Activated CD8-positive, alpha-beta T cell treated with anti-CD3 and anti-CD28 coated beads for 36 hours (primary cell): ENCODE measurements at regions not wholly inside any gene's neighbourhood (a gene's known extent, or its start where the extent isn't known, plus 50 kb on each side); places are given as distances from the start of the nearest gene placed in this dataset.
"Not testable (repeated sequence)": the region's sequence is repeated elsewhere in the genome, so short reads cannot be mapped to it uniquely, and the experiment has no call there.

ENCODE experiments used
- ATAC-seq: fragments of 200-7000 bp; cut with Tn5 transposase; one replicate; pipeline ENCODE4 v1.10.0; 2021; ENCODE audit warnings: mild to moderate bottlenecking, moderate library complexity
- CTCF ChIA-PET: fragments of 350-600 bp; sonication (Branson Sonifier 250); formaldehyde crosslinking; loops from one replicate; lab custom pipeline; 2021; ENCODE audit warnings: antibody characterized with exemption; lab: Charles Lee
- POLR2A ChIA-PET: fragments of 350-600 bp; sonication (Branson Sonifier 250); formaldehyde crosslinking; loops from one replicate; lab custom pipeline; 2021; ENCODE audit warnings: antibody characterized with exemption; lab: Charles Lee
- DNase-seq: peaks from one replicate; pipeline ENCODE4 v3.0.0-alpha.2; 2020
- H3K27ac Mint-ChIP-seq: one replicate; pipeline ENCODE4 v1.8.0; 2021; ENCODE audit warnings: mild to moderate bottlenecking, mixed read lengths
- H3K27me3 Mint-ChIP-seq: one replicate; pipeline ENCODE4 v1.8.0; 2021; ENCODE audit warnings: mixed read lengths
- H3K36me3 Mint-ChIP-seq: one replicate; pipeline ENCODE4 v1.8.0; 2021; ENCODE audit warnings: low read depth, mixed read lengths
- H3K4me1 Mint-ChIP-seq: one replicate; pipeline ENCODE4 v1.8.0; 2021; ENCODE audit warnings: low read depth, mixed read lengths
- H3K4me3 Mint-ChIP-seq: one replicate; pipeline ENCODE4 v1.8.0; 2021; ENCODE audit warnings: mild to moderate bottlenecking, moderate library complexity, mixed read lengths
- H3K9me3 Mint-ChIP-seq: one replicate; pipeline ENCODE4 v1.8.0; 2021; ENCODE audit warnings: mixed read lengths
- CTCF ChIP-seq: fragments of 200-600 bp; IDR thresholded peaks from one replicate; pipeline ENCODE4 v1.8.0; 2022; ENCODE audit warnings: antibody characterized with exemption, mild to moderate bottlenecking
- intact Hi-C: fragments of 100-400 bp; cut with micrococcal nuclease; formaldehyde crosslinking; loops from one replicate; pipeline ENCODE4 v1.10.0; 2022

DNA sequence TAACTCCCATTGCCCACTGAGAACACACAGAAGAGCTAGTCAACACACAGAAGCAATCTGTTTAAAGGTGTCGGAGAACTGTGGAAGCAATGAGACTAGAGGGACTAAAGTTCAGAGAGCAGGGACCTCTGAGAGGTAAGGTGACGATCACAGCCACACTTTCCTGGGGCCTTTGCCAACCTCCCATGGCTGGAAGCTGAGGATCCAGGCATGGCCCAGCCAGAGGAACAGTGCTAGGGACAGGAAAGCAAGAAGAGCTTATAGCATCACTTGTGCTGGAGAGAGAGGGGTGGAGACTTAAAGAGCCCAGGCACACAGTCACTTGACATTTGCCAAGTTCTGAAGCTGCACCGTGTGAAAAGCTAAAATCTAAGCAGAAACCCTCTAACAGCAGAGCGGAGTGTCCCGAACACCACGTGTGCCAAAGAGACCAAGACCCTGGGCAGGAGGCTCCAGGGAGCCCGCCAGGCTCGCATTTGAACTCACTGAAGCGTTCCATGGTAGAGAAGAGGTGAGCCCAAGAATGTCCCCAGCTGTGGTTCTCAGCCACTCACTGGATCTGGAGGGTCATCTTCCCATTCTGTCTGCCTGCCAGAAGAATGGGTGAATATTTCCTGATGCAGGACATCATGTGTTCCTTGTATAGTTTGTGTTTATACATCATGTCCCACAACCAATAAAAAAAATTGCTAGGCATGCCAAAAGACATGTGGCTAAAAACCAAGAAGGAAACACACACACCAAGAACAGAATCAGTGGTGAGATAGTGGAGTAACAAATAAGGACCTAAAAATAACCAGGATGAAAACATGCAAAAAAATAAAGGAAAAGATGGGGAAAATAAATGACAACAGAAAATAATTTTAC, 174.0 kb upstream of the C14orf180 start:
- POLR2A ChIA-PET = no interaction called here
- intact Hi-C loops = no loop called here
- Mint-ChIP-seq H3K9me3 (peaks cover 9% of the 10 kb centered on the region), H3K4me3 (no peak overlapping the region), H3K27ac (no peak overlapping the region), H3K4me1 (no peaks in the 10 kb centered on the region), H3K36me3 (peaks cover 4% of the 10 kb centered on the region), H3K27me3 (no peaks in the 10 kb centered on the region)
- TF ChIP-seq CTCF = no peak
- CTCF ChIA-PET = no interaction called here
- no peak for ATAC-seq
- DNase-seq = no peak

- Mint-ChIP-seq H3K27ac (no peak overlapping the region), H3K4me1 (no peaks in the 10 kb centered on the region), H3K27me3 (no peaks in the 10 kb centered on the region), H3K36me3 (peaks cover 4% of the 10 kb centered on the region), H3K4me3 (no peak overlapping the region), H3K9me3 (peaks cover 9% of the 10 kb centered on the region)
- intact Hi-C loops = no loop called here
- ChIA-PET CTCF (no interaction called here), POLR2A (no interaction called here)
- ATAC-seq (no peak), DNase-seq (no peak)
- no peak for TF ChIP-seq CTCF
Observed at GRCh38 chr14:104406831-104407230, 172.7 kb upstream of the C14orf180 start.

DNA sequence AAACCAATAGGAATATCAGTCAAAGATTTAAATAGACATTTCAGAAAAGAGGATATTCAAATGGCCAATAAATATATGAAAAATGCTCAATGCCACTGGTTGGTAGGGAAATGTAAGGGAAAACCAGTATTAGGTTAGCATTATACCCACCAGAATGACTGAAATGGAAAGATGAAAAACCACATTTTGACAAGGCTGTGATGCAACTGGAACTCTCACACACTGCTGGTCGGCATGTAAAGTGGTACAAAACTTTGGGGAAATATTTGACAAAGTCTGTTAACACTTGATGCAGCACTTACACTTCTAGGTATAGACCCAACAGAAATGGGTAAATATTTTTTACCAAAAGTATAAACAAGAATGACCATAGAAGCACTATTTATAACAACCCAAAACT, 163.2 kb upstream of the C14orf180 start:
- DNase-seq (no peak), ATAC-seq (no peak)
- Mint-ChIP-seq H3K36me3 (no peaks in the 10 kb centered on the region), H3K27me3 (no peaks in the 10 kb centered on the region), H3K9me3 (no peaks in the 10 kb centered on the region), H3K4me1 (no peaks in the 10 kb centered on the region), H3K27ac (no peak overlapping the region), H3K4me3 (no peak overlapping the region)
- no peak for TF ChIP-seq CTCF
- intact Hi-C loops = no loop called here
- POLR2A ChIA-PET = no interaction called here
- CTCF ChIA-PET = no interaction called here

GRCh38 chr14:104419865-104420505, 159.6 kb upstream of the C14orf180 start:
- POLR2A ChIA-PET = no interaction called here
- Mint-ChIP-seq H3K27ac (no peak overlapping the region), H3K4me3 (no peak overlapping the region), H3K9me3 (no peaks in the 10 kb centered on the region), H3K4me1 (no peaks in the 10 kb centered on the region), H3K36me3 (no peaks in the 10 kb centered on the region), H3K27me3 (no peaks in the 10 kb centered on the region)
- TF ChIP-seq CTCF = no peak
- intact Hi-C loops = no loop called here
- CTCF ChIA-PET = no interaction called here
- DNase-seq (no peak), ATAC-seq (no peak)

- H3K9me3 Mint-ChIP-seq, H3K4me1 Mint-ChIP-seq, intact Hi-C loops, H3K27me3 Mint-ChIP-seq, H3K4me3 Mint-ChIP-seq, H3K27ac Mint-ChIP-seq, ATAC-seq, DNase-seq, CTCF ChIA-PET, POLR2A ChIA-PET, H3K36me3 Mint-ChIP-seq: not testable (repeated sequence)
Observed at GRCh38 chr14:104420523-104420922, 159.0 kb upstream of the C14orf180 start.
